ENCODE measurements at regions not wholly inside any gene's neighbourhood (a gene's known extent, or its start where the extent isn't known, plus 50 kb on each side); places are given as distances from the start of the nearest gene placed in this dataset.
A peak's percentile ranks its signal among the peaks of the same experiment; 100 is the strongest.

GRCh38 chr1:101139821-101140718 lies 96.7 kb upstream of the S1PR1 start:
- intact Hi-C loops (cut with DNase I, micrococcal nuclease): no loop called here
- DNase-seq (no peak), ATAC-seq (no peak)
- no peak overlapping the region for H3K4me3 ChIP-seq
- H3K36me3 ChIP-seq (ENCODE audit: low read depth): no peaks in the 10 kb centered on the region
- H3K9me3 ChIP-seq: no peaks in the 10 kb centered on the region
- TF ChIP-seq CTCF (IDR thresholded peaks at IDR 0.05): no peak
- H3K4me1 ChIP-seq (ENCODE audit: low read depth): no peaks in the 10 kb centered on the region

- intact Hi-C loops (cut with DNase I, micrococcal nuclease): no loop called here
- Histone ChIP-seq H3K9me3 (no peaks in the 10 kb centered on the region), H3K4me3 (no peak overlapping the region), H3K36me3 (ENCODE audit: low read depth) (no peaks in the 10 kb centered on the region), H3K4me1 (ENCODE audit: low read depth) (no peaks in the 10 kb centered on the region)
- DNase-seq (no peak), ATAC-seq (no peak)
- no peak for TF ChIP-seq CTCF (IDR thresholded peaks at IDR 0.05)
Measured at GRCh38 chr1:101139130-101139529, 97.7 kb upstream of the S1PR1 start.

- TF ChIP-seq CTCF (IDR thresholded peaks at IDR 0.05): no peak
- Histone ChIP-seq H3K36me3 (ENCODE audit: low read depth) (no peaks in the 10 kb centered on the region), H3K4me1 (ENCODE audit: low read depth) (no peaks in the 10 kb centered on the region), H3K4me3 (no peak overlapping the region), H3K9me3 (no peaks in the 10 kb centered on the region)
- ATAC-seq (no peak), DNase-seq (no peak)
- intact Hi-C loops (cut with DNase I, micrococcal nuclease): no loop called here
Measured at GRCh38 chr1:101137144-101138126, 99.4 kb upstream of the S1PR1 start.

- TF ChIP-seq CTCF (IDR thresholded peaks at IDR 0.05): no peak
- peak in 1 of 3 donors; percentile 6 for DNase-seq
- Histone ChIP-seq H3K9me3 (no peaks in the 10 kb centered on the region), H3K4me1 (ENCODE audit: low read depth) (no peaks in the 10 kb centered on the region), H3K36me3 (ENCODE audit: low read depth) (no peaks in the 10 kb centered on the region), H3K4me3 (no peak overlapping the region)
- ATAC-seq: no peak
- intact Hi-C loops (cut with DNase I, micrococcal nuclease): no loop called here
Measured at GRCh38 chr1:101136739-101137138, 100.1 kb upstream of the S1PR1 start.

- TF ChIP-seq CTCF (IDR thresholded peaks at IDR 0.05): no peak
- DNase-seq: no peak
- intact Hi-C loops (cut with DNase I, micrococcal nuclease): no loop called here
Measured at GRCh38 chr1:101136271-101136670, 100.5 kb upstream of the S1PR1 start.

More at GRCh38 chr1:101136271-101136670, 100.5 kb upstream of the S1PR1 start:
- no peaks in the 10 kb centered on the region for H3K4me1 ChIP-seq (ENCODE audit: low read depth)
- no peaks in the 10 kb centered on the region for H3K9me3 ChIP-seq
- no peak for ATAC-seq
- H3K4me3 ChIP-seq: no peak overlapping the region
- no peaks in the 10 kb centered on the region for H3K36me3 ChIP-seq (ENCODE audit: low read depth)

Data from mucosa of descending colon (tissue), 3 donors.